HG02938 (cell line): ENCODE measurements at regions not wholly inside any gene's neighbourhood (a gene's known extent, or its start where the extent isn't known, plus 50 kb on each side); places are given as distances from the start of the nearest gene placed in this dataset.

Experiments
- ATAC-seq: cut with Tn5 transposase; IDR thresholded peaks from one replicate; pipeline ENCODE4 v1.9.1; 2021; ENCODE audit warnings: mild to moderate bottlenecking, moderate library complexity; ENCODE audit not compliant: unreplicated experiment

DNA sequence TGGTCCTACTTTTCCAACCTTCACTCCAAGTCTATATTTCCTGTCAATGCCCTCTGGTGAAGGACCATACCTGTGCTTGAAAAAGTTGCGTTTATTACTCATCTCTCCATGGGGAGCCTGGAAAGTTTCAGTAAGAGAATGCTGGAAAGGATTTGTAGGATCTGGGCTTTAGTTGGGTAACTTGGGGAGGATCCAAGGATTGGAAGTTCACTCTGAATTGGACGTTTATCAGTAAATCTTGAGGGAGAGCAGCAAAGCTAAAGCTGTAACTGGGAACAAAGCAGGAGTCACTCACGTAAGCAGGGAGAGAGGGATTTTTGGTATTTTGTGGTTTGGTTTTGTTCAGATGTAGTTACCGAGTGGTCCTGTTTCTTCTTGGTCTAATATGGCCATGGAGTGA, 51.4 kb upstream of the NPVF start:
- ATAC-seq, result no peak

DNA sequence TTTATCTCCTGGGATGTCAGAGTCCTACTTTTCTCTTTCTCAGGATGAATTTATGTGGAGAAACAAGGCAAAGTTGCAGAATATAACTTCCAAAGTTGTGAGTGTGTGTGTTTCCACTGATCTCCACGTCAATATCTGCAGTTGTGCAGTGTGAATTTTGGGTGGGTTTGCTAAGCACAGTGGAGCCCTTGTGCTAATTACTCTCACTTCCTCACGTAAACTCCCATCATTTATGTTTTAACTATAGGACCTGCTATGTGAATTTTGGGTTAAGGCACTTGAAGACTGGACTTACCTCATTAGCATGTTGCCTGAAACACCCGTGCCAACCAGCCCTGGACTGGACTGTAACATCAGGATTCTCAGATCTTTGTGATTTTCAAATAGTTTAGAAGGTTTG, 51.9 kb upstream of the NPVF start:
- ATAC-seq, result no peak

DNA sequence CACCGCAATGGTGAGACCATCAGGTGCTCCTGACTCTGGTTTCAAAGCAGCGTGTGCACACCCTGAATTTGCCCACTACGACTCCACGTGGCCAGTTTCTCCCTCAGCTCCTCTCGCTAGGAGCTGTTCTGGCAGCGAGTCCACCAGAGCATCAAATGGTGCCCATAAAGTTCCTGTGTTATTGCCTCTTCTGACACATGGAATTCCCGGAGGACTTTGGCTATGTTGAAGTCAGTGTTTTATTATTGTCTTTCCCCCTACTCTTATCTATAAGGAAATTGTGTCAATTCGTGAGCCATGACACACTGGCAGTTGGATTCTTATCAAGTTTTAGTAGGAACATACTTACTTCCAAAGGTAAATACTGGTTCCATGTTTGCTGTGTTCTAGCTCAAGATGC, 53.9 kb upstream of the NPVF start:
- no peak for ATAC-seq

DNA sequence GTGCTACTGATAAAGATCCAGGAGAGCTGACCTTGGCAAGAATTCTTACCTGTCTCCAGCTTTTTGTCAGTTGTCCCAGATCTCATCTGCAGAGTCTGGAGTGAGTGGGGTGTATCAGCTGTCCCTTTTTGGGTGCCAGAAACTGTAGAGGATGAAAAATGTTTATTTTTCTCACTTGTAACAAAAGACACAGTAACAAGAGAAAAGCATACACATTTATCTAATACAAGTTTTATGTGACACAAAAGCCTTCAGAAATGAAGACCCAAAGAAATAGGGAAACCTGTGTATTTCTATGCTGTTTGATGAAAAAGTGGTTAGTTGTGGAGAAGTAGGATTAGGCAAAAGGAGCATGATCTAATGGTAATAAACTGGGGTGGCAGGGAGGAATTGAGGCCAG, 58.5 kb upstream of the NPVF start:
- no peak for ATAC-seq

DNA sequence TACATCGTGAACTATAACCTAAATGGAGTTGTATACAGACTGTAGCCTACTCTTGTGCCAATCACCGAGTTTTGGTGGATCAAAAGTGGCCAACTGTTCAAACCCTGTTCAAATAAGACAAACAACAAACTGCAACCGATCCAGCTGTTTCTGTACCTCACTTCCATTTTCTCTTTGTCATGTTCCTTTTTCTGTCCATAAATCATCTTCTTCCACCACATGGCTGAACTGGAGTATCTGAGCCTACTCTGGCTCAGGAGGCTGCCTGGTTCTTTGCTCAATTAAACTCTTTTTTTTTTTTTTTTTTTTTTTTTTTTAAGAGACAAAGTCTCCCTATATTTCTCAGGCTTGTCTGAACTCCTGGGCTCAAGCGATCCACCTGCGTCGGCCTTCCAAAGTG, 59.0 kb upstream of the NPVF start:
- no peak for ATAC-seq

DNA sequence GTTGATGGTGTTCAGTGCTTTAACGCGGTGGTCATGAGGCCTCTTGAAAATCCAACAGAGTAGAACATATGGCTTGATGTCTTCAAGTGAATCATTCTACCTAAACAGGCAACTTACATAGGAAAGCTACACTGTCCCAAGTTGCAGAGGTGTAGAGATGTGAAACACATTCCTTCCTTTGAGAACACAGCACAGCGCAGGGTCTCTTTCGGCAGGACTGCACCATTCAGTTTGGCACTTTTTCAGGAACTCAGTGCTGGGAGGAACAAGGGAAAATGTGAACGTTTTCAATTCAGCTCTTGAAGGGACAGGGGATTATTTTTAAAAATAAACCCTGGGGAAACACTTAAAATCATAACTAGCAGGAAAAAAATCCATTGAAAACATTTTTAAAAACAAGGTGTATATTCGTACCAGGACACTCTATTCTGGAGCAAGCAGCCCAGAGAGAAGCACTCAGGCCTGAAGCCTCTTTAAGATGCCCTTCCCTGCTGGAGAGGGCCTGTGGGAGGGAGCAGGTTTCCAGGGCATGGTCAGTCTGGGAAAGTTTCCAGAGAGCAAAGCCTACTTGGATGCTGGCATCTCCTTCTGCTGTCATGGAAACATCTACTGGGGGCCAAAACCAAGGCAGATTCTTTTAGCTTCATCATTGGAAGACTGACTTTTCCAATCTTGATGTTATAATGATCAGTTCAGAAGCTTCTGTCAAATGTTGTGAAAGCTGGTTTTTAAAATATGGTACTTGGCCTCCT, 60.4 kb upstream of the NPVF start:
- no peak for ATAC-seq

DNA sequence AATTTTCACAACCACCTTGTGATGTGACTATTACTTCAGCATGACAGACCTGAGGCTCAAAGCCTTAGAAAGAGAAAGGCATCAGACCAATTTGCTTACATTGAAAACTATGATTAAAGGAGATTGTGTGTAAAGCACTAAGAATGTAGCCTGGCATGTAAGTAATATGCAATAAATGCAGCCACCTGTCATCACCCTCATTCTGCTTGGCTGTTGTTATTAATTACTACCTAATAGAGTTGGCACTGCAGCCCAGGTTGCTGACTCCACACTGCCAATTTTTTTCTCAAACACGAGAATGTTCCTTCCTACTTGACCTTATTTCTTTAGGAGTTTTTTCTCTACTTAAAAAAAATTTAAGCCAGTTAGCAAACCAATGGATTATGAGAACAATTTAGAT, 61.2 kb upstream of the NPVF start:
- ATAC-seq, result no peak

DNA sequence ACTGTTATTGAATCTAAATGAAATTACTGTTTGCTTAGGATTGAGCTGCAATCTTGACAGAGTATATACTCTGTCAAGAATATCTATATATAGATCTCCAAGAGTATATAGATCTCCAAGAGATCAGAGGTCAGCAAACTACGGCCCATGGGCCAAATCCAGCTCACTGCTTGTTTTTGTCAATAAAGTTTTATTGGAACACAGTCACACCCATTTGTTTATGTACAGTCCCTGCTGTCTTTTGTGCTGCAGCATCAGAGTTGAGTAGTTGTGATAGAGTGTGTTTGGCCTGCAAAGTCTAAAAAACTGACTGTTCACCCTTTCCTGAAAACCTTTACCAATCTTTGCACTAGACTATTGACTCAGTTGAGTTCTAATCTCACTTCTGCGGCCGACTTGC, 66.3 kb upstream of the NPVF start:
- no peak for ATAC-seq

DNA sequence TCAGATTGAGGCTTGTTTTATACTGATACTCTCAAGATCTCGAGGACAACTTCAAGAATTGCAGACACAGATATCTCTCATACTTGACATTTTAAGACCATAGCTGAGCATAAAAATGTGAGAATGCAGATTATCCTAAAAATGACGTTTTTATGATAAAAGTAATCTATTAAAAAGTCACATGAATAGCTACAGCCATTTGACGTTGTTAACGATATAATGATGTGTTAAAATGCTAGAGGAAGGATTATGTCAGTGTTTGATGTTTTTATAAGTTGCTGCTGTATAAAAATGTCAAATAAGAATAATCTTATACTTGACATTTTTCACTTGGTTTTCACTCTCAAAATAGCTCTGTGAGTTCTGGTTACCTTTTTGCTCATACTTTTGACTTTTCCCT, 67.1 kb upstream of the NPVF start:
- ATAC-seq, result no peak

DNA sequence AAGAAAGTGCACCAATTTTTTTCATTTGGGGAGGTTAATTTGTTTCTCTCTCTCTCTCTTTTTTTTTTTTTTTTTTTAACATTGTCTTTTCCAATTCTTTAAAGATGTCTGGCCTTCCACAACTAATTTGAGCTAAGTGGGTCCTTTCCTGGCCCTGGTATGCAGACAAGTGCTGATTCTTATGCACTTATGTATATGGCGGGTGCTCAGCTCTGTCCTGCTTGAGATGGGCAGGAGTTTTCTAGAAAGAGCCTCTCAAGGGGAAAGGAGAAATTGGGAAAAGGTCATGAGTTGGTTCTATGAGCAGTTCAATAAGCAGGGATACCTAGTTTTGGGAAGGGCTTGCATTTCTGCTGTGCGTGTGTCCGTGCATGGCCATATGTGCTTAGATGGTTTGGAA, 67.8 kb upstream of the NPVF start:
- ATAC-seq, result no peak

DNA sequence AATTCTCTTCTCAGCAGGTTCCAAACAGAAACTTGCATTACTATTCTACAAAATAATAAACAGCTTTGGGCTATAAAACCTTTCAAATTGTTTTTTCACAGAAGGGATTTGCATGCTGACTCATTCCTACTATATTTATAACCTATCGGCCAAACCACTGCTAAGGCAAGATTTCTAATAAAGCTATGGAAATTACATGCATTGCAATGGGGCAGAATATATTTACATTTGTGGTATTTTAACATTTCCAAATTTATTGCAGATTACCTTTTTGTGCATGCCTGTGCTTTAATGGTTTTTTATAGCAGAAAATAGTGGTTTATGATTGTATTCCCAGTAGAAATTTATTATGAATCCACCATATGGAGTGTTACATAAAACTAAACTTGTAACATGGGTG, 69.0 kb upstream of the NPVF start:
- ATAC-seq, result no peak

DNA sequence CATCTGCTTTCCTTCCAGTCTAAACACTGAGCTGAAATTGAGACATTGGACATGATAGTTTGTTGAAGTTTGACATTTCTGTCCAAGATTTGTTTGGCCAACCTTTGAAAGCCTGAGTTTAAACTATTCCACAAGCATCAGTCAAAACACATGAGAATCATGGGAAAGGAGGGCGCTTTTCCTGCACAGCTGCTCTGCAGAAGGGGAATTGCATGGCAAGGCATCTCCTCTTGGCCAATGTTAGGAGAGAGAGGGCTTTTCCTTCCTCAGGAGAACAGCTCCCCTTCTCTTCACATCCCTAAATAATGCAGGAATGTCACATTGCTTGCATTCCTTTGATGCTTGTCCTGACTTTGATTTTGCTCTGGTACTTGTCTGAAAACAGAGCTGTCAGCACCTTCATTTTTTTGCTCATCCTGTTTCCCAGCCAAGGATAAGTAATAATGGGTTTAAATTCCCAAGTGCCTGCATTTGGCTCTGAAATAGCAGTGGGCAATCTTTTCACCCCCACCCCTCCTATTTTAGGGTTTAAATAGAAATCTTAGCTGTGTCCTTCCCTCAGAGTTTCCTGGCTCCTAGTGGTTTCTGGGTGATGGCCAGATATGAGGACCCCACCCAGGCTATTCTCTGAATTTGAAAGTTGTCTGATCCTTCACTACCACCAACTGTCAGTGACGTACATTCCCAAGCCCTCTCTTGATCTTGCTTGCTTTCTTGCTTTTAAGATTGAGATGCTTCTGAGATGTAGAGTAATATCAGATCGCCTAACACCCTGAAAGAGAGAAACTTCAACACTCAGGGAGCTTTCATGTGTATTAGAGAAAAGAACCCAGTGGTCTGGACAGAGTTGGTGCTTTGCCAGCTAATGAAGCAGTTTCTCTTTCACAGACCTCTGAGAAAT, 75.2 kb upstream of the NPVF start:
- no peak for ATAC-seq

DNA sequence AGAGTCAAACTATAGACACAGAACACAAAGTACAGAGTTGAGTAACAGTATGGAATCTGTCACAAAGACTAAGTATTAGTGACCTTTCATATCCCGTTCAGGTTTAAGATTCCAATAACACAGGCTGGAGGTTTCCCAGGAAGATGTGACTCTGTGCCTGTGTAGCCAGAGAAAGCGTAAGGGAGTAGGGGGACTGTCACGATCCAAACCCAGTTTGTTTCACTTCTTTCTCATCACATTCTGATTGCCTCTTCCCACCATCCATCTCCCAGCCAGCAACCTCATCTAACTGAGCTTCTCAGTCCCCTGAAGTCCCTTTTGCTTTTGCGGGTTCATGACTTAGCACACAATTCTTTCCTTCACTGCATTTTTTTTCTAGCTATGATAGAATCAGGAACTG, 76.4 kb upstream of the NPVF start:
- ATAC-seq, result no peak

DNA sequence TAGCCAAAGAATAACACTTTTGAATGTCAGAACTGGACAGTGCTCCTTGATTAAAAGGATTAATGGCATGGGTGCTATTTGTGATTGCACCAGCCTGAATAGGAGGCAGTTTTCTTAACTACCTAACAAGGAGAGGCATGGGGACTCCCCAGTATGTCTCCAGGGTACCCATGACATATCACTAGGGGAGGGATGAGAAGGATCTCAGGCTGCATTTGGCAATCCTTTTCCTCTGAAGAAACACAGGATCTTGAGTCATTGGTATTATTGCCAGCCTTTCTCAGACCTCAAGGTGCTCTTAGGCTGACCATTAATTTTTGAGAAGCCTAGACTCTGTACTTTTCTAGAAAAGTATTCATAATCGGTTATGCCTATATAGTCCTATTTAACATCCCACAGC, 77.5 kb upstream of the NPVF start:
- no peak for ATAC-seq

DNA sequence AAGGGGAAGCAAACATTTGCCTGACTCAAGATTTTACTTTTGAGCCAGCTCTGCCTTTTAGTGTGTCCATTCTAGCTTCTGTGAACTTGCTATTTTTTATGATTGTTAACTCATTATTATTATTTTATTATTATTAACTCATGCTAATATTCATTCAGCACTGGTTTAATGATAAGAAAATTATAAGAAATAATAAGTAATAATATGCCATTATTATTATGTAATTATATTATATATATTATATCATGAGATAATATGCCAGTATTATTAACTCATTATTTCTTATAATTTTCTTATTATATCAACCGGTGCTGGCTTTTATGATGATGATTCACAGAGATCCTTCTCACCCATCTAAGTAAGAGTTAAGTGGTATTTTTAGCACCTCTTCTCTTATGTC, 79.3 kb upstream of the NPVF start:
- ATAC-seq, result no peak

DNA sequence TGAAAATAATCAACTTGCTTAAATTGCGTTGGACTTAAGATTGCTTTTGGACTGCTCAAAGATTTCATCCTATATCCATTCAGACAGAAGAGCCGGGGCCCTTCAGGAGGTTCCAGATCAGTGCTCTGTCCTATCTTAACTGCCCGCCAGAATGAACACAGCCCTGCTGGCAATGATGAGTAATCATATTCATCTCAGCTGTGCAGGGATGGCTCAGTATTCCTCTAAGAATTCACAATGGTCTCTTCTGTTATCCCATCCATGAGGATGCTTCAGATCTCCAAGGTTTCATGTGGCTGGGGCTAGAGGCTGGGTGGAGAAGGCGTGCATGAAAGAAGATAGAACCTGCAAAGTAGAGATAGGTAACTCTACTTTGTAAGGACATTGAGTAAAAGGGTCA, 80.0 kb upstream of the NPVF start:
- ATAC-seq, result no peak

DNA sequence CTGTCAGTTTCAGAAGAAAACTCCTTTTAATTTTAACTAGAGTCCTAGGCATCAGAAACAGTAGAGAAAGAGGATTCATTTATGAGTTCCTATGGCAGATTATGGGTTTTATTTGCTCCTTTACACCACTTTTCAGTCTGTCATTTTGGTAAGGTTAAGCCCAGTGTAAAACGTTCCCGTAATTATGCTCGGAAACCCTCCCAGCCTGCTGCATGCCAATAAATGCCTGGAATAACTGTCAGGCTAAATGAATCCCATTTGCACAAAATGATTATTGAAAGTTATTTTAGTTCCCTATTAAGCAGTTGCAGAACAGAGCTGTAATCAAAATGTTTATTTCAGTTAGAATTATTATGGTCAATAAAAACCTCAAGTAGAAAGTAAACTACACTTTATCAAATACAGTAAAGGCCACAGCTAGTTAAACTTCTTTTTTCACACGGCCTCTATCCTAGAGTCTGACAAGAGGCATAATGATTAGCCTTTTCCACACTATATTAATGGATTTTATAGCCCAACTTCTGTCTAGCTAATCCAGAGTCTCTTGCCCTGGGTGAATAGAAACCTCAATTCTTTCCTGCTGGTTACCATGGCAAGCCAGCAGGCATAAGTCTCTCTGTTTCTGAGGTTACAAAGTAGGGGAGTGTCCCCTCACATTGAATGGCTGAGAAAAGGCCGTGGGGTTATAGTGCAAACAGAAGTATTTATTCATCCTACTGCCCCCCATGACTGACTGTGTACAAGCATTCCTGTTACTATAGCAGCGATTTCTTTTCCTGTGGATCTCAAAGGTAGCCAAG, 80.8 kb upstream of the NPVF start:
- no peak for ATAC-seq

DNA sequence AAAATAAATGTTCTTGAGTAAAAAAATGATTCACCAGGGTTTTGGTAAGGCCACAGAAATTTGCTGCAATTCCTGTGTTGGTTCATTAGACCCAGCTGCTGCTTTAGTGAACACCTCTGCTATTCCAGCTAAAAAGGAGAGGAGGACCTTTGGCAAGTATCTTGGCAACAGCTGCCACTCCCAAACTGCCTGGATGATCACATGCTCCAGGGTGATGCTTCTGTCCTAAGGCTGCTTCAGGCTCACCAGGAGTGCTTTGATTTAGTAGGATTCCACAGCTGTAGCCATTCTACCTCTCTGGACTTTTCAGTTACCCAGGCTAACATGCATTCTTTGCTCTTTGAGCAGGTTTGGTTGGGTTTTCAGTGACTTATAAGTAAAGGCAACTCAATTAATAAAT, 82.6 kb upstream of the NPVF start:
- no peak for ATAC-seq

DNA sequence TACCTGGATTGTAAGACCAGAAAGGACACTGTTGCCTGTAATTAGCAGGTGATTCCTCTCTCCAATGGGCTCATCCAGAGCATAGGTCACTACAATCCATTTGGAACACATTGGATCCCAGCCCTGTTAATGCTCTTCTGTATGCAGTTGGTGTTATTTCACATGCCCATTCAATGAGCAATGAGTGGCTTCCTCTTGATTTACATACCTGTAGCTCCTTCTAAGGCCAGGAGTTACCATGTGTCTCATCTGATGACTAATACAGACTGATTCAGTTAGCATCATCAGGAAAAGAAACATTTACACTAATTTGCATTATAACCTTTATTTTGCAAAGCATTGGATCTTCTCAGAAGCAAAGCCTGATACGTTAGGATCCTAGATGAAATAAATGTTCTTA, 83.1 kb upstream of the NPVF start:
- ATAC-seq, result no peak

DNA sequence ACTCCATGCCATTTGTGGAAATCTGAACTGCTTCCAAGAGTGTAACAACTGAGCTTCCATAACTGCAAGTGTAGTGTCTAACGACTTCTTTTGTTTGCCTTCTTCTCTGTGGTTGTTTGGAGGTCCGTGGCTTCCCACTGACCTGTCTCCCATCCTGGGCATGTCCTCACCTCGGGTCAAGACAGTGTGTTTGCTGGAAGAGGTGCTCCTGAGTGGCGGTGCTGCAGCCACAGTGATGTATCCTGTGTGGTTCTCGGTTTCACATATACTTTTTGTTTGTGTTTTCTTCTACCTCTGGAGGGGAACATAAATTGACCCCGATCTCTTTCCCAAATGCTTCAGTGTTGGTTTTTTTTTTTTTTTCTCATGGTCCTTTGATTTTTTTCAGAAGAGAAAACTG, 84.7 kb upstream of the NPVF start:
- ATAC-seq, result no peak

DNA sequence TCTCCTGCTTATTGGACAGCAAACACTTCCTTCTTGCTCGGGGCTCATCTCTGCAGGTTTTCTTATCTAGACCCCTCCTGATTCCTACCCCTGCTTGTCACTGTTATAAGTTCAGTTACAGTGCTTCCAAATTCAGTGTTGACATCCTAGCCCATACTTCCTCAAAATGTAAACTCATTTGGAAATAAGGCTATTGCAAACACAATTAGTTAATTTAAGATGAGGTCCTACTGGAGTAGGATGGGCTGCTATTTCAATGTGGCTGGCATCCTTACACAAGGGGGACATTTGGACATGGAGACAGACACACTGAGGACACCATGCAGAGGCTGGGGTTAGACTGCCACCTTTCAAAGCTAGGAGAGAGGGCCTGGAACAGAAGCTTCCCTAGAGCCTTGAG, 85.2 kb upstream of the NPVF start:
- ATAC-seq, result no peak
